ENCODE measurements at regions not wholly inside any gene's neighbourhood (a gene's known extent, or its start where the extent isn't known, plus 50 kb on each side); places are given as distances from the start of the nearest gene placed in this dataset.

- Histone ChIP-seq H3K36me3 (no peaks in the 10 kb centered on the region), H3K4me3 (no peak overlapping the region), H3K9me3 (no peaks in the 10 kb centered on the region), H3K4me1 (replicated peaks) (no peaks in the 10 kb centered on the region), H3K27ac (no peak overlapping the region), H3K27me3 (replicated peaks; ENCODE audit: insufficient read depth) (no peaks in the 10 kb centered on the region)
- DNase-seq (ENCODE audit: low spot score): no peak
- intact Hi-C loops (cut with DNase I): no loop called here
- TF ChIP-seq CTCF (IDR thresholded peaks at IDR 0.05): no peak
- no peak for TF ChIP-seq POLR2A (IDR thresholded peaks at IDR 0.05)
- no peak for TF ChIP-seq POLR2AphosphoS5 (IDR thresholded peaks at IDR 0.05)
- 55% methylated on average over 15 of the region's 15 CpGs for WGBS
Observed at GRCh38 chr22:27537501-27537900, 264.1 kb downstream of the MN1 start.

GRCh38 chr22:27538666-27539065 is 262.9 kb downstream of the MN1 start:
- H3K4me3 ChIP-seq: no peak overlapping the region
- no peaks in the 10 kb centered on the region for H3K9me3 ChIP-seq
- TF ChIP-seq CTCF (IDR thresholded peaks at IDR 0.05): no peak
- 79% methylated on average over 13 of the region's 13 CpGs for WGBS
- H3K36me3 ChIP-seq: no peaks in the 10 kb centered on the region
- intact Hi-C loops (cut with DNase I): no loop called here
- H3K27me3 ChIP-seq (replicated peaks; ENCODE audit: insufficient read depth): no peaks in the 10 kb centered on the region
- no peaks in the 10 kb centered on the region for H3K4me1 ChIP-seq (replicated peaks)
- no peak overlapping the region for H3K27ac ChIP-seq
- DNase-seq (ENCODE audit: low spot score): no peak

- no peak for DNase-seq (ENCODE audit: low spot score)
- H3K4me3 ChIP-seq: no peak overlapping the region
- H3K27ac ChIP-seq: no peak overlapping the region
- intact Hi-C loops (cut with DNase I): no loop called here
- H3K4me1 ChIP-seq (replicated peaks): no peaks in the 10 kb centered on the region
- TF ChIP-seq POLR2A (IDR thresholded peaks at IDR 0.05) (no peak), POLR2AphosphoS5 (IDR thresholded peaks at IDR 0.05) (no peak), CTCF (IDR thresholded peaks at IDR 0.05) (no peak)
- WGBS: 76% methylated on average over 10 of the region's 10 CpGs
- no peaks in the 10 kb centered on the region for H3K36me3 ChIP-seq
- no peaks in the 10 kb centered on the region for H3K9me3 ChIP-seq
- no peaks in the 10 kb centered on the region for H3K27me3 ChIP-seq (replicated peaks; ENCODE audit: insufficient read depth)
Observed at GRCh38 chr22:27540247-27540646, 261.3 kb downstream of the MN1 start.

- no peak for DNase-seq (ENCODE audit: low spot score)
- no peak overlapping the region for H3K27ac ChIP-seq
- H3K9me3 ChIP-seq: no peaks in the 10 kb centered on the region
- H3K36me3 ChIP-seq: no peaks in the 10 kb centered on the region
- intact Hi-C loops (cut with DNase I): no loop called here
- no peaks in the 10 kb centered on the region for H3K4me1 ChIP-seq (replicated peaks)
- TF ChIP-seq POLR2AphosphoS5 (IDR thresholded peaks at IDR 0.05): no peak
- TF ChIP-seq POLR2A (IDR thresholded peaks at IDR 0.05): no peak
- no peak for TF ChIP-seq CTCF (IDR thresholded peaks at IDR 0.05)
- no peak overlapping the region for H3K4me3 ChIP-seq
- WGBS: 53% methylated on average over 24 of the region's 24 CpGs
- H3K27me3 ChIP-seq (replicated peaks; ENCODE audit: insufficient read depth): no peaks in the 10 kb centered on the region
Observed at GRCh38 chr22:27540656-27541396, 260.7 kb downstream of the MN1 start.

GRCh38 chr22:27541836-27542235 is 259.7 kb downstream of the MN1 start:
- 91% methylated on average over 14 of the region's 14 CpGs for WGBS
- Histone ChIP-seq H3K4me3 (no peak overlapping the region), H3K27ac (no peak overlapping the region), H3K36me3 (no peaks in the 10 kb centered on the region), H3K4me1 (replicated peaks) (no peaks in the 10 kb centered on the region), H3K27me3 (replicated peaks; ENCODE audit: insufficient read depth) (no peaks in the 10 kb centered on the region), H3K9me3 (no peaks in the 10 kb centered on the region)
- no peak for DNase-seq (ENCODE audit: low spot score)
- intact Hi-C loops (cut with DNase I): no loop called here
- TF ChIP-seq POLR2A (IDR thresholded peaks at IDR 0.05) (no peak), CTCF (IDR thresholded peaks at IDR 0.05) (no peak), POLR2AphosphoS5 (IDR thresholded peaks at IDR 0.05) (no peak)

All from prostate gland (tissue), 2 donors.